ENCODE measurements at regions not wholly inside any gene's neighbourhood (a gene's known extent, or its start where the extent isn't known, plus 50 kb on each side); places are given as distances from the start of the nearest gene placed in this dataset.
"Not testable (repeated sequence)": the region's sequence is repeated elsewhere in the genome, so short reads cannot be mapped to it uniquely, and the experiment has no call there.

DNA sequence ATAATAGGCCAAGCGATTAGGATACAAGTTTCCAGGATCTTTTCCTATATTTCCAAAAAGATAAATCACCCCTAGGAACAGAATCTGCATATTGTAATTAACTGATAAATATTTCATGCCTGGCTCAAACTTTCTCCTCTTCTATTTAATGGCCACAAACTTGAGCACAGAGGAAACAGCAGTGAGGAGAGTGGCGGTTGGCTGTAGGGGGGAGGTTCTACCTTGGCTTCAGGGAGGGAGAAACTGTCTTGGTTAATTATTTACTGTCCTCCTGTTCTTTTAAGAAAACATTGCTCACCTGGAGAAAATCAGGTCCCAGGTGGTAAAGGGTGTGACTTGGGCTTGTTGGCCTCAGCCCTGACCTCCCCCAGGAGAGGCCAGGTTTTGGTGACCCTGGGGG, 682.5 kb downstream of the SPATA31A7 start:
- TF ChIP-seq, protein P1, sequence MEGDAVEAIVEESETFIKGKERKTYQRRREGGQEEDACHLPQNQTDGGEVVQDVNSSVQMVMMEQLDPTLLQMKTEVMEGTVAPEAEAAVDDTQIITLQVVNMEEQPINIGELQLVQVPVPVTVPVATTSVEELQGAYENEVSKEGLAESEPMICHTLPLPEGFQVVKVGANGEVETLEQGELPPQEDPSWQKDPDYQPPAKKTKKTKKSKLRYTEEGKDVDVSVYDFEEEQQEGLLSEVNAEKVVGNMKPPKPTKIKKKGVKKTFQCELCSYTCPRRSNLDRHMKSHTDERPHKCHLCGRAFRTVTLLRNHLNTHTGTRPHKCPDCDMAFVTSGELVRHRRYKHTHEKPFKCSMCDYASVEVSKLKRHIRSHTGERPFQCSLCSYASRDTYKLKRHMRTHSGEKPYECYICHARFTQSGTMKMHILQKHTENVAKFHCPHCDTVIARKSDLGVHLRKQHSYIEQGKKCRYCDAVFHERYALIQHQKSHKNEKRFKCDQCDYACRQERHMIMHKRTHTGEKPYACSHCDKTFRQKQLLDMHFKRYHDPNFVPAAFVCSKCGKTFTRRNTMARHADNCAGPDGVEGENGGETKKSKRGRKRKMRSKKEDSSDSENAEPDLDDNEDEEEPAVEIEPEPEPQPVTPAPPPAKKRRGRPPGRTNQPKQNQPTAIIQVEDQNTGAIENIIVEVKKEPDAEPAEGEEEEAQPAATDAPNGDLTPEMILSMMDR (conservative IDR thresholded peaks at IDR 0.05; ENCODE audit: low read length): not testable (repeated sequence)
- not testable (repeated sequence) for TF ChIP-seq EZH2phosphoT487 (IDR thresholded peaks at IDR 0.05; ENCODE audit: borderline replicate concordance)

All from Loucy (cell line).